GM06990 (cell line): ENCODE measurements at regions not wholly inside any gene's neighbourhood (a gene's known extent, or its start where the extent isn't known, plus 50 kb on each side); places are given as distances from the start of the nearest gene placed in this dataset.

Source experiments
- DNase-seq: peaks from one replicate; pipeline ENCODE4 v3.0.0-alpha.2; 2011; ENCODE audit not compliant: insufficient read length; ENCODE audit errors: extremely low read depth
- H3K27me3 ChIP-seq: replicated peaks from 2 replicates; pipeline ENCODE4 v1.6.0; 2011; ENCODE audit warnings: low read length; ENCODE audit not compliant: control insufficient read depth, insufficient read depth
- H3K36me3 ChIP-seq: 2 replicates; pipeline ENCODE4 v1.5.1; 2011; ENCODE audit warnings: low read length; ENCODE audit not compliant: control insufficient read depth, insufficient read depth
- H3K4me3 ChIP-seq: replicated peaks from 2 replicates; pipeline ENCODE4 v1.5.1; 2011; ENCODE audit warnings: low read depth, mild to moderate bottlenecking, control low read depth, low read length
- TF ChIP-seq, protein P1 (sequence below): IDR thresholded peaks from 2 replicates; pipeline ENCODE4 v1.5.1; 2011; ENCODE audit warnings: low read length, control low read depth, mild to moderate bottlenecking, inconsistent platforms; ENCODE audit not compliant: insufficient read depth, poor library complexity, severe bottlenecking

DNA sequence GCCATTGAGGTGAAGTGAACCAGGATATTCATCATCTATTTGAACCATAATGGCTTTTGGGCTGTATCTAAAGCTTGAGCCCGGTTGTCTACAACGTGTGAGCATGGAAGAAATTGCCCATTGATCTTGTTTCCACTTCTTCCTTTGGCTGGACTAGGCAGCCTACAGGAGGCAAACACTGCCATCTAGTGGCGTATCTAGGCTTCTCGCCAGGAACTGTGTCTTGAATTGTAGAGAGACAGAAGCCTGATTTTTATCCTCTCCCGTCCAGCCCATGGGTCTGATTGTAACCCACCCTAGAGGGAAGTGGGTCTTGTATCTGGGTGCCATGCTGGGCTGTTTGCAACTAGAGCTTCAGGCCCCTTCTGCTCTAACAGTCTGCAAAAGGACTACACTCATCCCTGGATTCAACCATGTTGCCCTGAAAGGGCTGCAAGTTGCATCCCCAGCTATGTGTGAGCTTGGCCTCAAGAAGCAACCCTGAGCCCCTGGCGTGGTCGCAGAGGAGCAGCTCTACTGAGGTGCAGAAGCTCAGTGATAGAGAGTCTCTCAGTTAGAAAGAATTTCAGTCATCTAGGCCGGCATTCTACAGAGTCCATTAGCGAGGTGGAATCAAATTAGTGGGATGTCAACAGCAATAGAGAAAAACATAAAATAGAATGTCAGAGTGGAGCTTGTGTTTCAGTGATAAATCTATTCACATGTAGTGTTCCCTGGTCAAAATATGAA, 170.2 kb upstream of the UMPS start:
- no peak for DNase-seq
- TF ChIP-seq, protein P1, sequence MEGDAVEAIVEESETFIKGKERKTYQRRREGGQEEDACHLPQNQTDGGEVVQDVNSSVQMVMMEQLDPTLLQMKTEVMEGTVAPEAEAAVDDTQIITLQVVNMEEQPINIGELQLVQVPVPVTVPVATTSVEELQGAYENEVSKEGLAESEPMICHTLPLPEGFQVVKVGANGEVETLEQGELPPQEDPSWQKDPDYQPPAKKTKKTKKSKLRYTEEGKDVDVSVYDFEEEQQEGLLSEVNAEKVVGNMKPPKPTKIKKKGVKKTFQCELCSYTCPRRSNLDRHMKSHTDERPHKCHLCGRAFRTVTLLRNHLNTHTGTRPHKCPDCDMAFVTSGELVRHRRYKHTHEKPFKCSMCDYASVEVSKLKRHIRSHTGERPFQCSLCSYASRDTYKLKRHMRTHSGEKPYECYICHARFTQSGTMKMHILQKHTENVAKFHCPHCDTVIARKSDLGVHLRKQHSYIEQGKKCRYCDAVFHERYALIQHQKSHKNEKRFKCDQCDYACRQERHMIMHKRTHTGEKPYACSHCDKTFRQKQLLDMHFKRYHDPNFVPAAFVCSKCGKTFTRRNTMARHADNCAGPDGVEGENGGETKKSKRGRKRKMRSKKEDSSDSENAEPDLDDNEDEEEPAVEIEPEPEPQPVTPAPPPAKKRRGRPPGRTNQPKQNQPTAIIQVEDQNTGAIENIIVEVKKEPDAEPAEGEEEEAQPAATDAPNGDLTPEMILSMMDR = peak; percentile 90
- no peak overlapping the region for H3K4me3 ChIP-seq
- H3K36me3 ChIP-seq = no peaks in the 10 kb centered on the region
- peaks cover 1% of the 10 kb centered on the region for H3K27me3 ChIP-seq

GRCh38 chr3:124560666-124561215, 169.5 kb upstream of the UMPS start:
- no peaks in the 10 kb centered on the region for H3K36me3 ChIP-seq
- no peak overlapping the region for H3K4me3 ChIP-seq
- peaks cover 1% of the 10 kb centered on the region for H3K27me3 ChIP-seq
- no peak for DNase-seq
- TF ChIP-seq, protein P1 = no peak

- H3K36me3 ChIP-seq = no peaks in the 10 kb centered on the region
These were observed 167.5 kb upstream of the UMPS start for GRCh38 chr3:124562769-124563168.

DNA sequence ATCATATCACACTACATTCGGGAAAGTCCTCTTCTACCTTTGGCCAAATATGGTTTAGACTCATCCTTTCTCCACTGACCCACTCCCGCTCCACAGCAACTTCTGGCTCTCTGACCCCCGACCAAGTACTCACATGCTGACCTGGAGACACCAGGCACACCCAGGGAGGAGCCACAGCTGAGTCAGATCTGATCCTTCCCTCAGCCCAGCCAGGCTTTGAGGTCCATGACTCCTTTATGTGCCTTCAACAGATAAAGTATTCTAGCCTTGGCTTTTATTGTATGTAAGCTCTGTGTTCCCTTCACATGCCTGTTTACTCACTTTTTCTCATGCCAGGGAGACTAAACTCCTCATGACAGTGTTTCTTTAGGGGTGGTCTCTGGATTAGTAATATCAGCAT, 166.9 kb upstream of the UMPS start:
- no peak for DNase-seq
- no peaks in the 10 kb centered on the region for H3K36me3 ChIP-seq
- H3K27me3 ChIP-seq = no peaks in the 10 kb centered on the region; the same call in 1 of the 2 replicates
- TF ChIP-seq, protein P1 = no peak
- H3K4me3 ChIP-seq = no peak overlapping the region

More at GRCh38 chr3:124562769-124563168, 167.5 kb upstream of the UMPS start:
- H3K4me3 ChIP-seq = no peak overlapping the region
- TF ChIP-seq, protein P1 = no peak
- H3K27me3 ChIP-seq = no peaks in the 10 kb centered on the region; the same call in 1 of the 2 replicates
- no peak for DNase-seq

DNA sequence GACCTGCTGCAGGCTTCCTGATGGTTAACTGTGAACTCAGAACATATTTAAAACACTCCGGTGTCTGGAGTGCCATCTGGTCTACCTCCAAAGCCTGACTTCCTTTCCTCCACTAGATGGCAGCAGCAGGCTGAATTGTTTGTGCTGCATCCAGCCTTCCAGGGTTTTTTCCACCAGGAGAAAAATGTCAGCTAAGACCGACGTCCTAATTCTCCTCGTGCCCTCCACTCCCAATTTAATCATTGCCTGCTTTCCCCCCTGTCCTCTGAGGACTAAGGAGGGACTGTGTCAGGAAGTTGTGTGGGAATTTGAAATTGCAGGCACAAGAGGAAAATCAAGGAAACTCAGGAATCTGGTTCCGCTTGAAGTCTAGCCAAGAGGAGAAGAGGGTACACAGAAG, 165.2 kb upstream of the UMPS start:
- TF ChIP-seq, protein P1 = peak; percentile 82
- no peak for DNase-seq
- no peaks in the 10 kb centered on the region; the same call in 1 of the 2 replicates for H3K27me3 ChIP-seq
- no peaks in the 10 kb centered on the region for H3K36me3 ChIP-seq
- H3K4me3 ChIP-seq = no peak overlapping the region
